MM.1S (cell line): ENCODE measurements at regions not wholly inside any gene's neighbourhood (a gene's known extent, or its start where the extent isn't known, plus 50 kb on each side); places are given as distances from the start of the nearest gene placed in this dataset.

Experiments
- DNase-seq: peaks from one replicate; pipeline ENCODE4 v3.0.0-alpha.2; 2015
- H2AFZ ChIP-seq: fragments of 300-600 bp; sonication (generic); 2 replicates; pipeline ENCODE4 v1.6.0; 2016; ENCODE audit warnings: antibody characterized with exemption, low read length
- H3F3A ChIP-seq: fragments of 300-600 bp; sonication (generic); 2 replicates; pipeline ENCODE4 v1.6.1; 2016; ENCODE audit warnings: mild to moderate bottlenecking, antibody characterized with exemption, low read length, moderate library complexity, mixed read lengths; ENCODE audit not compliant: insufficient read depth
- H3K27ac ChIP-seq: fragments of 300-600 bp; sonication (generic); 2 replicates; pipeline ENCODE4 v1.5.1; 2016; ENCODE audit warnings: mild to moderate bottlenecking, low read length
- H3K27me3 ChIP-seq: fragments of 300-600 bp; sonication (generic); replicated peaks from 2 replicates; pipeline ENCODE4 v1.6.0; 2016; ENCODE audit warnings: low read length; ENCODE audit not compliant: insufficient read depth
- H3K36me3 ChIP-seq: fragments of 300-600 bp; sonication (generic); replicated peaks from 2 replicates; pipeline ENCODE4 v1.6.1; 2016; ENCODE audit warnings: mild to moderate bottlenecking, low read length, mixed read lengths; ENCODE audit not compliant: insufficient read depth
- H3K4me1 ChIP-seq: fragments of 300-600 bp; sonication (generic); 2 replicates; pipeline ENCODE4 v1.6.1; 2016; ENCODE audit warnings: low read length, mixed read lengths
- H3K4me2 ChIP-seq: fragments of 300-600 bp; sonication (generic); 2 replicates; pipeline ENCODE4 v1.6.0; 2016; ENCODE audit warnings: low read depth, low read length
- H3K4me3 ChIP-seq: fragments of 300-600 bp; sonication (generic); 2 replicates; pipeline ENCODE4 v1.5.1; 2016; ENCODE audit warnings: low read length, mixed read lengths
- H3K79me2 ChIP-seq: fragments of 300-600 bp; sonication (generic); 2 replicates; pipeline ENCODE4 v1.6.1; 2016; ENCODE audit warnings: mixed run types, low read length, mixed read lengths
- H3K9ac ChIP-seq: fragments of 300-600 bp; sonication (generic); 2 replicates; pipeline ENCODE4 v1.6.1; 2016; ENCODE audit warnings: low read length, mixed read lengths
- H3K9me2 ChIP-seq: fragments of 300-600 bp; sonication (generic); replicated peaks from 2 replicates; pipeline ENCODE4 v1.6.1; 2016; ENCODE audit warnings: mild to moderate bottlenecking, low read length, mixed read lengths; ENCODE audit not compliant: insufficient read depth
- H3K9me3 ChIP-seq: fragments of 300-600 bp; sonication (generic); replicated peaks from 2 replicates; pipeline ENCODE4 v1.6.1; 2016; ENCODE audit warnings: mild to moderate bottlenecking, low read length, mixed read lengths; ENCODE audit not compliant: insufficient read depth
- H4K20me1 ChIP-seq: fragments of 300-600 bp; sonication (generic); 2 replicates; pipeline ENCODE4 v1.6.1; 2016; ENCODE audit warnings: mild to moderate bottlenecking, low read length, moderate library complexity, mixed read lengths; ENCODE audit not compliant: insufficient read depth
- CTCF ChIP-seq: fragments of 300-600 bp; sonication (generic); IDR thresholded peaks from 2 replicates; pipeline ENCODE4 v1.5.1; 2016; ENCODE audit warnings: antibody characterized with exemption, low read length, mixed read lengths
- EZH2 ChIP-seq: fragments of 300-600 bp; sonication (generic); optimal IDR thresholded peaks from 2 replicates; pipeline ENCODE3; 2017; ENCODE audit warnings: low read depth, mild to moderate bottlenecking, antibody characterized with exemption, low read length, mixed read lengths
- EZH2phosphoT487 ChIP-seq: fragments of 300-600 bp; sonication (generic); IDR thresholded peaks from 2 replicates; pipeline ENCODE4 v1.6.1; 2018; ENCODE audit warnings: antibody characterized with exemption, low read length

GRCh38 chr3:148494451-148494850 lies 203.3 kb upstream of the AGTR1 start:
- no peak overlapping the region for H3K4me3 ChIP-seq
- no peaks in the 10 kb centered on the region for H3K79me2 ChIP-seq
- H3K27me3 ChIP-seq: no peaks in the 10 kb centered on the region
- no peaks in the 10 kb centered on the region for H3K9me2 ChIP-seq
- H2AFZ ChIP-seq: no peak overlapping the region
- no peak overlapping the region for H3K9ac ChIP-seq
- no peaks in the 10 kb centered on the region for H4K20me1 ChIP-seq
- no peak overlapping the region for H3K27ac ChIP-seq
- no peaks in the 10 kb centered on the region for H3K36me3 ChIP-seq
- H3F3A ChIP-seq: no peaks in the 10 kb centered on the region
- no peak overlapping the region for H3K4me2 ChIP-seq
- H3K9me3 ChIP-seq: no peaks in the 10 kb centered on the region
- H3K4me1 ChIP-seq: no peaks in the 10 kb centered on the region
- no peak for DNase-seq
- TF ChIP-seq EZH2 (no peak), CTCF (no peak), EZH2phosphoT487 (no peak)

- no peaks in the 10 kb centered on the region for H3K36me3 ChIP-seq
- H3K4me1 ChIP-seq: no peaks in the 10 kb centered on the region
- H3F3A ChIP-seq: no peaks in the 10 kb centered on the region
- H3K9ac ChIP-seq: no peak overlapping the region
- H3K9me2 ChIP-seq: no peaks in the 10 kb centered on the region
- no peak overlapping the region for H3K4me2 ChIP-seq
- H3K79me2 ChIP-seq: no peaks in the 10 kb centered on the region
- no peak overlapping the region for H3K27ac ChIP-seq
- no peak overlapping the region for H2AFZ ChIP-seq
- H4K20me1 ChIP-seq: no peaks in the 10 kb centered on the region
- H3K4me3 ChIP-seq: no peak overlapping the region
- DNase-seq: no peak
- H3K27me3 ChIP-seq: no peaks in the 10 kb centered on the region
- TF ChIP-seq EZH2phosphoT487 (no peak), CTCF (no peak), EZH2 (no peak)
- H3K9me3 ChIP-seq: no peaks in the 10 kb centered on the region
These were observed 196.8 kb upstream of the AGTR1 start for GRCh38 chr3:148500881-148501280.

- Histone ChIP-seq H2AFZ (no peak overlapping the region), H3K9me2 (no peaks in the 10 kb centered on the region), H3K27ac (no peak overlapping the region), H3K9ac (no peak overlapping the region), H3K27me3 (no peaks in the 10 kb centered on the region), H3K4me3 (no peak overlapping the region), H3K4me2 (no peak overlapping the region), H3K4me1 (peaks cover 26% of the 10 kb centered on the region), H4K20me1 (no peaks in the 10 kb centered on the region), H3K36me3 (no peaks in the 10 kb centered on the region), H3K9me3 (no peaks in the 10 kb centered on the region), H3F3A (no peaks in the 10 kb centered on the region), H3K79me2 (no peaks in the 10 kb centered on the region)
- DNase-seq: no peak
- no peak for TF ChIP-seq EZH2phosphoT487
- TF ChIP-seq EZH2: no peak
- no peak for TF ChIP-seq CTCF
These were observed 187.6 kb upstream of the AGTR1 start for GRCh38 chr3:148510116-148510515.
